GM10266 (cell line): ENCODE measurements at regions not wholly inside any gene's neighbourhood (a gene's known extent, or its start where the extent isn't known, plus 50 kb on each side); places are given as distances from the start of the nearest gene placed in this dataset.
A peak's percentile ranks its signal among the peaks of the same experiment; 100 is the strongest.

Source experiments
- DNase-seq: peaks from one replicate; pipeline ENCODE4 v3.0.0; 2012; ENCODE audit errors: extremely low spot score
- TF ChIP-seq, protein P1 (sequence below): IDR thresholded peaks from 2 replicates; pipeline ENCODE4 v1.5.1; 2012; ENCODE audit warnings: mild to moderate bottlenecking, low read depth; ENCODE audit not compliant: control insufficient read depth, insufficient read depth; ENCODE audit errors: missing control alignments

DNA sequence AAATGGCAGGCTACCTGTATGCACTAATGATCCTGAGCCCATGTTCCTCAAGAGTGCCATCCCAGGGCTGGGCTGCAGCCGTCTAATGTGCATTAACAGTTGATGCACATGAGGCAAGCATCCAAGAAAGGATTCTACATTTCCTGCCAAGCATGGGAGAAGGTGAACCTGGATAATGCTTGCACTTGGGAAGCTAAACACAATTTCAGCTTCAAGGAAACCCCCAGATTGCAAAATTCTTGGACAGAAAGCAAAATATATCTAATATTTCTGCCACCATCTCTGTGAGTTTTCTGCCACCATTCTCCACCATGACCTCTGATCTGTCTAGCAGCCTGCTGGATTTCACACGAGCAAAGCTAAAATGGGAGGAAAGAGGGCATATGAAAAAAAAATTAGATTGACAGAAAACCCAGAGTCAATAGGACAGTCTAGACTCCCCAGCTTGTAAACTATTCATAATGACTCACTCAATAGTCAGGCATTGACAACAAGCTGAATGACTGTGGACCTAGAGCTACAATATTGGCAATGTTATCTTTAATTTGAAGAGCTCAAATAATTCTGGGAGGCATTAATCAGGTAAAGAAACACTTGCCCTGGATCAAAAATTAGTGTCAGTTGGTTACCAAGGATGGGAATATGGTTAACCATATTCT is 91.9 kb upstream of the BCL2L14 start:
- no peak for DNase-seq
- TF ChIP-seq, protein P1, sequence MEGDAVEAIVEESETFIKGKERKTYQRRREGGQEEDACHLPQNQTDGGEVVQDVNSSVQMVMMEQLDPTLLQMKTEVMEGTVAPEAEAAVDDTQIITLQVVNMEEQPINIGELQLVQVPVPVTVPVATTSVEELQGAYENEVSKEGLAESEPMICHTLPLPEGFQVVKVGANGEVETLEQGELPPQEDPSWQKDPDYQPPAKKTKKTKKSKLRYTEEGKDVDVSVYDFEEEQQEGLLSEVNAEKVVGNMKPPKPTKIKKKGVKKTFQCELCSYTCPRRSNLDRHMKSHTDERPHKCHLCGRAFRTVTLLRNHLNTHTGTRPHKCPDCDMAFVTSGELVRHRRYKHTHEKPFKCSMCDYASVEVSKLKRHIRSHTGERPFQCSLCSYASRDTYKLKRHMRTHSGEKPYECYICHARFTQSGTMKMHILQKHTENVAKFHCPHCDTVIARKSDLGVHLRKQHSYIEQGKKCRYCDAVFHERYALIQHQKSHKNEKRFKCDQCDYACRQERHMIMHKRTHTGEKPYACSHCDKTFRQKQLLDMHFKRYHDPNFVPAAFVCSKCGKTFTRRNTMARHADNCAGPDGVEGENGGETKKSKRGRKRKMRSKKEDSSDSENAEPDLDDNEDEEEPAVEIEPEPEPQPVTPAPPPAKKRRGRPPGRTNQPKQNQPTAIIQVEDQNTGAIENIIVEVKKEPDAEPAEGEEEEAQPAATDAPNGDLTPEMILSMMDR: no peak

DNA sequence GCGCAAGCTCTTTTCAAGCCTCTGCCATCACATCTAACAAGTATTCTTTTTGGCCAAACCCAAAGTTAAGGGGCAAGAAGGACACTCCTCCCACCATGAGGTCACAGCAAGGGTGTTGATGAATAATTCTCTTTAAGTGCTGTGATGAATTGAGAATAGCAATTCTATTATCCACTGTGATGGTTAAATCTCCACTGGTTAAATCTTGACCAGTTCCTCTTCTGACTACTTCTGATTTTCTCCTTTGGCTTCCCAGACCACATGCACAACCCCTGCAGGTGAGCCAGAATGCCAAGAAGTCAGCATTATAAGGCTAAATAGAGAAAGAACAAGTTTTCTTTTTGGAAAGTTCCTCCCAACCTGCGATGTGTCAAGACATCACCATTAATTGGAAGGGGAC is 90.6 kb upstream of the BCL2L14 start:
- DNase-seq: no peak
- TF ChIP-seq, protein P1: no peak

DNA sequence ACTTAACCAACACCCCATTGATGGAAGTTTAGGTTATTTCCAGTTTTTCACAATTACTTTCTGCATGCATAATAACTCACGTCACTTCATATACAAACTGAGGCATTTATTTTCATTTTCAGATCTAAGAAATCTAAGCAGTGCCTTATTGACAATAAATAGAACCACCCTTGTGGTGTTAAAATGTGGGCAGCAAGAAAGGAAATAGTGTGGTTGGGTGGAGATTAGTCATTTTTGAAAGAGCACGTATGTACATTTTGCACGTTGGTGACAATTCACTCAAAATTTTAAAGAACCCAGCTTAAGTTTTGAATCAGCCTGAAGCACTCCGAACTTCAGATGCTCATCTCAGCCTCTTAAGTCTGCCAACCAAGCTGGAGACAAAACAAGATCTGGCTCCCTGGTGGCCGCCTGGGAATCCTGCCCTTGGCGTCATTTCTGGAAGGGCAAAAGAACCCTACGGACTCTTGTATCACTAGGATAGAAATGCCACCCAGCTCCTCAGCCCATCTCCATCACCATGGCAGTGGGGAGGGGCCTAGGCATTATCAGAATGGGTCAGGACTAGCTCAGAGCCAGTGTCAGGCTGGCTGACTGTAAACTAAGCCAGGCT is 89.5 kb upstream of the BCL2L14 start:
- peak; percentile 69 for DNase-seq

DNA sequence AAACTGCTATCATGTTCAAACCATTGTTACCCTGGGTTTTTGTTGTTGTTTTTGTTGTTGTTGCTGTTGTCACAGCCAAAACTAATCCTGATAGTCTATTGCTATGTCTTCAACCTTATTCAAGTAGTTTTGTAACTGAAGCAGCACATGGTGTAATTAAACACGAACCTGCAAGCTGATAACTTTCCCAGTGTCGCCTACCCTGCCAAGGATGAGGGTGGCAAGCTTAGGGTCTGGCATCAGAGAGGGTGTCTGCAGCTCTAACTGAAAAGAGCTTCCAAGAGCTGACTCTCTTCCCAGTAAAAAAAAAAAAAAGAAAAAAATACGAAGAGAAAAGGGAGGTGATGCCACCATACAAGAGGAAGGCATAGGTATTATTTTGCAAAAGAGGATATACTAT is 86.3 kb upstream of the BCL2L14 start:
- no peak for DNase-seq
- TF ChIP-seq, protein P1: no peak

More for the DNA sequence above, 89.5 kb upstream of the BCL2L14 start:
- TF ChIP-seq, protein P1: no peak

DNA sequence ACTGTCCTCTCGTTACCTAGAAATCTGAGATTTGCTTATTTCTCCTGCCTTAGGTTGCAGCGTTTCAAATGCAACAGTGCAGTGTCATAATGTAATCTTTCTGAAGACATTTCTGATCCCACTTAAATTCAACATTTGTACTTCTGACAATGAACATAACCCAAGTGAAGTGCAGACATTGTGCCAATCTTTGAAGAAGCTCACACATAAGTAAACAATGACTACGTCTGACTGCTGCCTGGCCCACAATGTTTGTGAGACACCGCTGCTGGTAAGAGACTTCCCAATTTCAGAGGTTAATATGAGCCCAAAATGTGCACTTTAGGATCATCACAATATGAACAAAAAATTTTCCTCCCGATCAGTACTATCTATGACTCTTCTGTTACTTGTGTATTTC is 84.6 kb upstream of the BCL2L14 start:
- no peak for DNase-seq

DNA sequence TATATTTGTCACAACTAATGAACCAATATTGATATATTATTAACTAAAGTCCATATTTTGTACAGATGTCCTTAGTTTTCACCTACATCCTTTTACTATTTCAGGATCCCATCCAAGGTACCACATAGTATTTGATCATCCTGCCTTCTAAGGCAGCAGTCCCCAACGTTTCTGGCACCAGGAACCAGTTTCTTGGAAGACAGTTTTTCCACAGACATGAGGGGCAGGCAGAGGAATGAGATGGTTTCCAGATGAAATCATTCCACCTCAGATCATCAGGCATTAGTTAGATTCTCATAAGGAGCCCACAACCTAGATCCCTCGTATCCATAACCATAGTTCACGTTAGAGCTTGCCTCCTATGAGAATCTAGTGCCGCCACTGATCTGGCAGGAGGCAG is 82.8 kb upstream of the BCL2L14 start:
- DNase-seq: no peak
- TF ChIP-seq, protein P1: no peak

More for the DNA sequence above, 84.6 kb upstream of the BCL2L14 start:
- TF ChIP-seq, protein P1: no peak

DNA sequence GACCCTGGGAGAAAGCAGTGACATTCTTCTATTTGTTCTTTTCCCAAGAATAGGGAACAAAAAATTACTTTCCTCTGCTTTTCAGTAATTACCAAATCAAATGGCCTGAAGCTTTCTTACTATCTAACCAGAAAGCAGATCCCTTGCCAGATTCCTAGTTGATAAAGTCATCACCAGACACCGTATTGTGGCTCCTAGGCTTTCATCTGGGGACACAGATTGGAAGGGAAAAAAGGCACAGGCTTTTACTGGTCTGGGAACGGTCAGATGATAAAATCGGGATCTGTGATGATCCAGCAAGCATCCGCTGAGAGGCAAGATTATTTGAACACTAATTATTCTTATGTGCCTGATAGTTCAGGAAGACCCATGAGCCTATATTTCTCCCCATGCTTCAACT is 79.1 kb upstream of the BCL2L14 start:
- TF ChIP-seq, protein P1: no peak
- no peak for DNase-seq
